ENCODE measurements at regions not wholly inside any gene's neighbourhood (a gene's known extent, or its start where the extent isn't known, plus 50 kb on each side); places are given as distances from the start of the nearest gene placed in this dataset.

DNA sequence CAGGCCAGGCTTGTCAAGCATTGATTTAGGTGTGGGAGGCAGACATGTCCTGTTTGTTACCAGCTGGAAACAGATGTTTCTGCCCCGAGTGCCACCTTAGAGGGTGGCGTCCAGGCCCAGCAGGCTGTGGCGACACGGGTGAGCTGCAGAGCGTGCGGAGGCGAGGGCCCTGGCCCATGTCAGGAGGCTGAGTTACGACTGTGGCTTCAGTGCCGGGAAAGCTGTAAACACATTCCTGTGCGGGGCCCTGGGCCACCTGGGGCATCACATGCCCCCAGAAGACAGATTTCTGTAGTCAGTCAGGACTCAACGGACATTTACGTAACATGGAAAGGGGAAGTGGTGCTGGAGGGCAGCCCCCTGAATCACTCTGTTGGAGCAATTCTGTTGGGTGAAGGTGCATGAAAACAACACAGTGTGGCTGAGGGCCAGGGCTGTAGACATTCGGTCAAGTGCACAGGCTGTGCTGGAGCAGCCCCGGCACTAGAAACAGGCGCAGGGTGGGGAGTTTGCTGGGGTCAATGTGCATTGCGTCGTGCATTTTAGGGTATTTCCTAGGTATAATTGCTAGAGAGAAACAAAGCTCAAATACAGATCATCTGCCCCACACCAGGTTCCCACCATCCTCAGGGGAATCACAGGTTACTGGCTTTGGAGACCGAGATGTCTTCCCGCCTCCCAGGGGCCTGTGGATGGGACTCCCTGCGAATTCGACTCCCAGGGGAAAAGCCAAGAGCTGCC is 291.8 kb downstream of the TMEM121 start:
- WGBS, 2 experiments (ENCODE audit: extremely low coverage in 1 of 2, insufficient coverage in 1 of 2, insufficient read length in 1 of 2, insufficient replicate concordance in 2 of 2, low coverage in 1 of 2, low lambda C conversion rate in 2 of 2, missing lambda C conversion rate in 1 of 2), result 78% methylated on average over 21 of the region's 21 CpGs; no CpG with 5 or more reads in 1 of the 2 experiments
- H3K4me3 ChIP-seq (ENCODE audit: extremely low read depth in 1 of 4, insufficient read depth in 2 of 4, low read depth in 3 of 4, low read length in 4 of 4), result no peak overlapping the region
- no peaks in the 10 kb centered on the region for H3K27me3 ChIP-seq (replicated peaks in 1 of 4; ENCODE audit: control insufficient read depth in 3 of 4, extremely low read depth in 1 of 4, insufficient read depth in 3 of 4, low read length in 3 of 4)
- H3K9me3 ChIP-seq (ENCODE audit: insufficient read depth in 2 of 2, low read depth in 1 of 2, low read length in 1 of 2), result peaks cover 71 to 84% of the 10 kb centered on the region in 2 experiments
- no peaks in the 10 kb centered on the region for H3K4me1 ChIP-seq (replicated peaks in 1 of 4; ENCODE audit: control insufficient read depth in 3 of 4, insufficient read depth in 4 of 4, low read length in 3 of 4)
- no peak overlapping the region for H3K18ac ChIP-seq (ENCODE audit: extremely low read depth, low read length)
- no peak overlapping the region for H4K91ac ChIP-seq (replicated peaks; ENCODE audit: insufficient read length, low read length)
- H2BK5ac ChIP-seq (ENCODE audit: low read depth, low read length), result no peak overlapping the region
- no peak overlapping the region for H3K9ac ChIP-seq (replicated peaks in 1 of 4; ENCODE audit: extremely low read depth in 1 of 4, low read depth in 3 of 4, low read length in 3 of 4)
- H3K23me2 ChIP-seq (ENCODE audit: low read depth, low read length), result no peaks in the 10 kb centered on the region
- H2BK15ac ChIP-seq (ENCODE audit: low read length), result no peak overlapping the region
- no peak overlapping the region for H4K5ac ChIP-seq (ENCODE audit: insufficient read length, low read depth, low read length)
- H3K14ac ChIP-seq (ENCODE audit: insufficient read length), result no peak overlapping the region
- no peak overlapping the region for H3K4me2 ChIP-seq (ENCODE audit: insufficient read depth in 1 of 2, low read depth in 2 of 2, low read length in 2 of 2)
- no peak overlapping the region for H3K23ac ChIP-seq (ENCODE audit: insufficient read length)
- no peak for DNase-seq (ENCODE audit: low read depth in 1 of 2, low spot score in 2 of 2)
- H2AK5ac ChIP-seq (ENCODE audit: low read depth, low read length), result no peak overlapping the region
- no peak overlapping the region for H2BK120ac ChIP-seq (replicated peaks; ENCODE audit: low read depth, low read length)
- H3K79me2 ChIP-seq (ENCODE audit: control insufficient read depth in 1 of 2, insufficient read depth in 2 of 2, low read length in 2 of 2), result no peaks in the 10 kb centered on the region
- H3K4ac ChIP-seq (replicated peaks; ENCODE audit: insufficient read length, low read depth, low read length), result no peak overlapping the region
- no peak overlapping the region for H4K8ac ChIP-seq (ENCODE audit: extremely low read depth, insufficient read depth, low read length)
- no peak overlapping the region for H2BK12ac ChIP-seq (ENCODE audit: low read depth, low read length)
- H4K20me1 ChIP-seq (replicated peaks in 1 of 2; ENCODE audit: control insufficient read depth in 1 of 2, insufficient read depth in 2 of 2, low read length in 2 of 2), result no peaks in the 10 kb centered on the region
- H2AFZ ChIP-seq (ENCODE audit: low read length), result no peak overlapping the region
- H3K79me1 ChIP-seq (ENCODE audit: low read depth, low read length), result no peaks in the 10 kb centered on the region
- no peaks in the 10 kb centered on the region for H3K36me3 ChIP-seq (ENCODE audit: control insufficient read depth in 2 of 4, insufficient read depth in 4 of 4, low read length in 3 of 4)
- CTCF ChIA-PET (ENCODE audit: partially characterized antibody), result no interaction called here
- POLR2A ChIA-PET (ENCODE audit: partially characterized antibody), result no interaction called here
- H3K27ac ChIP-seq (ENCODE audit: low read depth, low read length), result no peak overlapping the region
- no peak overlapping the region for H2BK20ac ChIP-seq (ENCODE audit: low read length)
- H3K56ac ChIP-seq (replicated peaks; ENCODE audit: insufficient read length, low read depth, low read length), result no peak overlapping the region
- FAIRE-seq, result no peak
- TF ChIP-seq BCL11A (IDR thresholded peaks at IDR 0.05; ENCODE audit: low read depth in 2 of 2, low read length in 2 of 2) (no peak), SRF (IDR thresholded peaks at IDR 0.05; ENCODE audit: low read depth, low read length) (no peak), SIRT6 (IDR thresholded peaks at IDR 0.05; ENCODE audit: low read length) (no peak), RBBP5 (IDR thresholded peaks at IDR 0.05; ENCODE audit: borderline replicate concordance, low read depth, low read length) (no peak), SP4 (IDR thresholded peaks at IDR 0.05; ENCODE audit: low read length) (no peak), USF2 (IDR thresholded peaks at IDR 0.05; ENCODE audit: low read length) (no peak), CBX5 (IDR thresholded peaks at IDR 0.05; ENCODE audit: low read depth, low read length) (no peak), CBX8 (IDR thresholded peaks at IDR 0.05; ENCODE audit: borderline replicate concordance, low read depth, low read length) (no peak), YY1 (IDR thresholded peaks at IDR 0.05; ENCODE audit: low read depth, low read length) (no peak), SUZ12 (IDR thresholded peaks at IDR 0.05; ENCODE audit: low read length) (no peak), PHF8 (conservative IDR thresholded peaks at IDR 0.05; ENCODE audit: low read depth, low read length) (no peak), NANOG (IDR thresholded peaks at IDR 0.05; ENCODE audit: insufficient read depth, low read depth, low read length, poor library complexity, severe bottlenecking) (no peak), SP2 (IDR thresholded peaks at IDR 0.05; ENCODE audit: low read length) (no peak)

Measured in H1 (cell line).